Bronchial epithelial cell (primary cell): ENCODE measurements at regions not wholly inside any gene's neighbourhood (a gene's known extent, or its start where the extent isn't known, plus 50 kb on each side); places are given as distances from the start of the nearest gene placed in this dataset.

Experiments used
- DNase-seq: peaks from one replicate; pipeline ENCODE4 v3.0.0-alpha.2; 2010; ENCODE audit warnings: low read depth
- FAIRE-seq: peaks from 2 replicates; lab custom pipeline; 2011; peaks lifted over from hg19 to GRCh38; lab: Jason Lieb, UNC
- H3K27me3 ChIP-seq: 2 replicates; pipeline ENCODE4 v1.5.1; 2011; ENCODE audit warnings: low read length; ENCODE audit not compliant: control insufficient read depth, insufficient read depth
- H3K36me3 ChIP-seq: 2 replicates; pipeline ENCODE4 v1.5.1; 2011; ENCODE audit warnings: low read length; ENCODE audit not compliant: control insufficient read depth, insufficient read depth
- H3K4me3 ChIP-seq: 2 replicates; pipeline ENCODE4 v1.5.1; 2011; ENCODE audit warnings: mild to moderate bottlenecking, low read depth, low read length, control low read depth
- TF ChIP-seq, protein P1 (sequence below): IDR thresholded peaks from 2 replicates; pipeline ENCODE4 v1.5.1; 2011; ENCODE audit warnings: mild to moderate bottlenecking, moderate library complexity, low read length, control low read depth, inconsistent platforms; ENCODE audit not compliant: insufficient read depth, severe bottlenecking

GRCh38 chr14:36012621-36013020, 163.9 kb downstream of the PTCSC3 start:
- FAIRE-seq, result no peak
- TF ChIP-seq, protein P1, sequence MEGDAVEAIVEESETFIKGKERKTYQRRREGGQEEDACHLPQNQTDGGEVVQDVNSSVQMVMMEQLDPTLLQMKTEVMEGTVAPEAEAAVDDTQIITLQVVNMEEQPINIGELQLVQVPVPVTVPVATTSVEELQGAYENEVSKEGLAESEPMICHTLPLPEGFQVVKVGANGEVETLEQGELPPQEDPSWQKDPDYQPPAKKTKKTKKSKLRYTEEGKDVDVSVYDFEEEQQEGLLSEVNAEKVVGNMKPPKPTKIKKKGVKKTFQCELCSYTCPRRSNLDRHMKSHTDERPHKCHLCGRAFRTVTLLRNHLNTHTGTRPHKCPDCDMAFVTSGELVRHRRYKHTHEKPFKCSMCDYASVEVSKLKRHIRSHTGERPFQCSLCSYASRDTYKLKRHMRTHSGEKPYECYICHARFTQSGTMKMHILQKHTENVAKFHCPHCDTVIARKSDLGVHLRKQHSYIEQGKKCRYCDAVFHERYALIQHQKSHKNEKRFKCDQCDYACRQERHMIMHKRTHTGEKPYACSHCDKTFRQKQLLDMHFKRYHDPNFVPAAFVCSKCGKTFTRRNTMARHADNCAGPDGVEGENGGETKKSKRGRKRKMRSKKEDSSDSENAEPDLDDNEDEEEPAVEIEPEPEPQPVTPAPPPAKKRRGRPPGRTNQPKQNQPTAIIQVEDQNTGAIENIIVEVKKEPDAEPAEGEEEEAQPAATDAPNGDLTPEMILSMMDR, result no peak
- H3K27me3 ChIP-seq, result no peaks in the 10 kb centered on the region

DNA sequence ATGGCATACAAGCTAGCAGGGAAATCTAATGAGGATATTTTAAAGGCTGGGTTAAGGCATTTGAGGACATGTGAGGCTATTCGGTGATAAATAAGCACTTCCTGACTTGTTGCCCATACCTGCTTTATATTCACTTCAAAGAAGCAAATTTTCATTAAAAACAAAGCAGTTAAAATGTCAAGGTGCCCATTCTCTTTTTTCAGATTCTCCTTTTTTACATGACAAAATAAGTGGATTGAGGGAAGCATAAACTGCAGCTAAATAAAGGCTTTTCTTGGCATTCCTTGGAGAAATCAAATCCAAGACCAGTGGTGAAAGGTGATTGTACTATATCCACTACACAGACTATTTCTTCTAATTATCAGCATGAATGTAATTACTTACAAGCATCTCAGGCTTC, 166.9 kb downstream of the PTCSC3 start:
- Histone ChIP-seq H3K4me3 (no peak overlapping the region), H3K36me3 (no peaks in the 10 kb centered on the region), H3K27me3 (no peaks in the 10 kb centered on the region)
- FAIRE-seq (no peak), DNase-seq (no peak)
- TF ChIP-seq, protein P1, result no peak

More at GRCh38 chr14:36012621-36013020, 163.9 kb downstream of the PTCSC3 start:
- no peak for DNase-seq
- H3K36me3 ChIP-seq, result no peaks in the 10 kb centered on the region
- H3K4me3 ChIP-seq, result no peak overlapping the region

GRCh38 chr14:36006623-36007022, 169.9 kb downstream of the PTCSC3 start:
- DNase-seq, result no peak
- FAIRE-seq, result no peak
- no peaks in the 10 kb centered on the region for H3K27me3 ChIP-seq
- TF ChIP-seq, protein P1, result no peak
- H3K36me3 ChIP-seq, result no peaks in the 10 kb centered on the region
- no peak overlapping the region for H3K4me3 ChIP-seq

DNA sequence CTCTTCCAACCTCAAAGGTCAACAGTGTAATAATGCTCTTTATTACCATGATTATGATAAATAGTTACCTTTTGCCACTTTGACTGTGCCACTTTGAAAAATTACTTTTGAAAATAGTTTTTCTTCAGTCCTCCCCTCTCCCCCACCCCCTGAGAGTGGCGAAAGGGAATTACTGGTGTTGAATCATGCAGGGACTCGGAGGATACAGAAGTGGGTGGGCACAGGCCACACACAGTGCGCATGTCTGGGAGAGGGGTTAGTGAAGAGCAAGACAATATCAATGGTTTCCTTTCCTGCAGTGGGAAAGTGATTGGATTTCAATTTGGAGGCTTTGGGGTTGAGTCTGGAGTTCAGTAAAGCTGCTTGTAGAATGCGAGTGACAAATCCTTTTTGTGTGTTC, 170.9 kb downstream of the PTCSC3 start:
- FAIRE-seq (no peak), DNase-seq (no peak)
- TF ChIP-seq, protein P1, result no peak
- no peaks in the 10 kb centered on the region for H3K27me3 ChIP-seq
- no peaks in the 10 kb centered on the region for H3K36me3 ChIP-seq
- H3K4me3 ChIP-seq, result no peak overlapping the region

- Histone ChIP-seq H3K27me3 (no peaks in the 10 kb centered on the region), H3K4me3 (no peak overlapping the region), H3K36me3 (no peaks in the 10 kb centered on the region)
- DNase-seq (no peak), FAIRE-seq (no peak)
- TF ChIP-seq, protein P1, result no peak
Observed at GRCh38 chr14:36001936-36002335, 174.6 kb downstream of the PTCSC3 start.

DNA sequence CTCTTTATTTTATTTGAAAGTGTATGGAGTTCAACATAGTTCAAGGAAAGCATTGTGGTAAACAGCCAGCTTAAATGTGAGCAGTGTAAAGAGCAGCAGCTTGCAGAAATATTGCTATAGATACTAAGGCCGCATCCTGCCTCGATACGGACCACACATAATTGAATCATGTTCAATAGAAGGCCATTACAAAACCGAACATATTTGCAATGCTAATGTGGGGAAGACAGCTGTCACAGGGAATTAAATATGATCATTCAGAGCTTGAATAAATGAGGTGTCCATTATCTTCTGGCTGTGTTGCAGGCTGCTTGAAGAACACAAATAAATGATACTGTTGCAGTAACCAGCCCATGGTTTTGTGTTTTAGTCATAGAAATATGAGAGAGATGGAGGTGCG, 173.2 kb downstream of the BRMS1L start:
- DNase-seq (no peak), FAIRE-seq (no peak)
- H3K27me3 ChIP-seq, result no peaks in the 10 kb centered on the region
- H3K4me3 ChIP-seq, result no peak overlapping the region
- TF ChIP-seq, protein P1, result no peak
- H3K36me3 ChIP-seq, result no peaks in the 10 kb centered on the region
